GM21529 (cell line): ENCODE measurements at regions not wholly inside any gene's neighbourhood (a gene's known extent, or its start where the extent isn't known, plus 50 kb on each side); places are given as distances from the start of the nearest gene placed in this dataset.

Source experiments
- ATAC-seq: cut with Tn5 transposase; IDR thresholded peaks from one replicate; pipeline ENCODE4 v1.9.1; 2021; ENCODE audit not compliant: unreplicated experiment

DNA sequence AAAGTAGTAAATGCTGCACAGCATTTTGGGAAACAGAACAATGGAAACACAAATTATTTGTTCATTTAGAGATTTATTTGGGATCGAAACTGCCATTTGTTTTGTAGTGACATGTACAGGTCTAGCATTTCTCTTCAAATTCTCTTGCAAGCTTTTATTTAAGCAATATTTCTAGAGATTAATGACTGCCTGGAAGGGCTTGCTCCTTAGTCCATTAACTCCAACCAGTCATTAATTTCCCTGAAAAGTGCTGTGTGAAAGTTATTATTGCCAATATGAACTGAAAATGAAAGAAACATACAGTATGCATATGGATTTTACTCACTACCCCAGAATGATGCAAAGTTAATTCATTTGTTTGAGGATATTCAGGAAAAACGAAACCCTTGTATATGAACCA is 1349.6 kb upstream of the FLRT2 start:
- no peak for ATAC-seq

DNA sequence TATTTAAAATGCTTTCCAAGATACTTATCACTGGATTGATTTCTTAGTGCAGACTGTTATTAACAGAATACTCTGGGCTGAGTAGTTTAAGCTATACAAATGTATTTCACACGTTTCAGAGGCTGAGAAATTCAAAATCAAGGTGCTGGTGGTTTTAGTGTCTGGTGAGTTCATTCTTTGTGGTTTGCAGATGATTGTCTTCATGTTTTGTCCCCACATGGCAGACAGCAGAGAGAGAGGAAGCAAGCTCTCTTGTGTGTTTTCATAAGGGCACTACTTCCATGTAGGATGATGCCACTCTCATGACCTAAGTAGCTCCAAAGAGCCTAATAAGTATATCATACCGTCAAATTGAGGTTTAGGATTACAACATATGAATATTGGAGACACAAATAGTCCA is 1348.9 kb upstream of the FLRT2 start:
- no peak for ATAC-seq

DNA sequence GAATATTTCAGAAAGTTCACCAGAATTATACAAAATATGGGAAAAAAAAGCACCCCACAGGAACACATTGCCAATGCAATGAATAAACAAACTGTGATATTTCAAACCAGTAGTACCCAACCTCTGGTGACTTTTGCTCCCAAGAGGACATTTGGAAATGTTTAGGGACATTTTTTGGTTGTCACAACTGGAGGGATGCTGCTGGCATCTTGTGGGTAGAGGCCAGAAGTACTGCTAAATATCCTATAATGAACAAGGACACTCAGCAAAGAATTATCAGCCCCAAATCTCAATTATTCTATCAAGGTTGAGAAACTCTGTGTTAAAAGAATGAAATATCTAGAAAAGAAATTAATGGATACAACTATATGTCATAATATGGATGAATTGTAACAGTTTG is 1334.4 kb upstream of the FLRT2 start:
- ATAC-seq = no peak

DNA sequence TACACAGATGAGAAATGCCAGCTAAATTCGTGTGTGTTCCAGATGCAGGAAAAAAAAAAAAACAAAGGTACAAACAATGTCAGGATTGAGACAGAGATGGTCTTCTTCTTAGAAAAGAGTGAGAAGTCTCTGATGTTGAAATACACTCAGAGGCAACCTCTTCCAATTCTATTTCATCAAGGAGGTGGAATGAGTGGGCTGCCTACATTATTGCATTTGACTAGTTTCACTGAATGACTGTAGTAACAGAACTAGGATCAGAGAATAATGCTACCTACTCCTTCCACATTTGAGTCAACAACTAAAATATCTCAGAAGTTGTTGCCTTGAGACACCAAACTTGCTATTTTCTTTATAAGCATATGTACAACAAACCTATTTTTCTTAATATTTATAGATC is 1332.2 kb upstream of the FLRT2 start:
- no peak for ATAC-seq

DNA sequence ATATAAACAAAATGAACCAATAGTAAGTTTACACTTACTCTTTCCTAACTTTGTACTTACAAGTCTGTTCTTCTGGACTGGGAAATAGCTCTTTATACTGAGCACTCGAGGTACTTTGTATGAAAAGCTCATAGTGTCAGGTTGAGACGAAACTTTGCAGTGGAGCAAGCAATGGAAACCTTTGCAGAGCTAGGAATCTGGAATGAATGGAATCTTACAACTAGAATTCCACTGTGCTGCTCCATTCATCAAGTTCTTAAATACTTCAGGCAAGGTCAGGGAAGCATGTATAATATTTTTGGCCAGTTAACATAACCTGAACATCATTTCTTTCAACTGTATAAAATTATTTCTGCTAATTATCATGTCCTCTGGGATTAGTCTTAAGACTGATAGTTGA is 1327.5 kb upstream of the FLRT2 start:
- no peak for ATAC-seq

DNA sequence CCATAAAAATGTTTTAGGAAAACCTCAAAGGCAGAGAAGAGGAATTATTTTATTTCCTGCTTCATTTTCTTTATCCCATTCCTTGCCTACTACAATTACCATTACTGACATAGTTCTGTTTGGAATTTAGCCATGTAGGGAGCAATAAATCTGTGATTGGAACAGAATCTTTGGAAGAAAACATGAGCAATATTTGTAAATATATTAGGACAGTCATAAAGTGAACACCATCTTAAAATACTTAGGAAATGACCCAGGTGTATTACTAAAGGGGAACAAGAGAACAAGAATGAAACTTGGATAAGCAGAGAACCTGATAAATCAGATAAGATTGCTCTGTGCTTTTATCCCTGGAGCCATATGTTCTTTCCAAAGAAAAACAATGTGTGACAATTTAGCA is 1326.0 kb upstream of the FLRT2 start:
- ATAC-seq = no peak

DNA sequence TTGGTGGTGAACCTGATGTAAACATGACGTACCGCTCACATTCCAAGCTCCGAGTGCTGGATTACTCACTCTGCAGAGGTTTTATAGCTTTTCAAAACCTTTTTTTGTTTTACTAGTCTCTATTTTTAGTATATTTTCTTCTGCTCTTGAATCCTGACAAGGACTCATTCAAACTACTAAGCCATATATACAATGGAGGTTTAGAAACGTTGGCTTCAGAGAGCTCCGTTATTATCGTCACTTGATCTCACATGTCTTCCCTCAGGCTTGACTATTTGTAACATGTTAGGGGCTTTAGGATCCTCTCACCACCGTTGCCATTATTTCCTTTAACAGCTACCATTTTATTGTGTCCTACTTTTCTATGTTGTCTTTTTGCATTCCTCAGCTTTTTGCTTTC is 1321.5 kb upstream of the FLRT2 start:
- no peak for ATAC-seq

DNA sequence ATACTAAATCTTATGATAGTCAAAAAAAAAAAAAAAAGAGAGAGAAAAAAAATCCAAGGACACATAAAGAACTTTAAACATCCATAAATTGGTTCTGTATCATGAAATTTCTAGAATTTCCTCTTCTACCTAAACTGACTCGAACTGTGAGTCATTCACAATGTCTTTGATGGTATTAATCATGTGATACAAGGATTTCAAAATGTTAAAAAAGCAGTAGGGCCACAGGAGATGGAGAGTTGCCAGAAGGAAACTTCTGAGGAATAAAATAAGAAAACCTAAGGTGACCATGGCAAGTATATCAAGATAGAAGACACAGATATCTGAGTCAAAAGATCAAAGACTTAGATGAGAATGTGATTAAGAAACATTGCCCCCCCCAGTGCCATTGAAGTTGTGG is 1320.9 kb upstream of the FLRT2 start:
- no peak for ATAC-seq

DNA sequence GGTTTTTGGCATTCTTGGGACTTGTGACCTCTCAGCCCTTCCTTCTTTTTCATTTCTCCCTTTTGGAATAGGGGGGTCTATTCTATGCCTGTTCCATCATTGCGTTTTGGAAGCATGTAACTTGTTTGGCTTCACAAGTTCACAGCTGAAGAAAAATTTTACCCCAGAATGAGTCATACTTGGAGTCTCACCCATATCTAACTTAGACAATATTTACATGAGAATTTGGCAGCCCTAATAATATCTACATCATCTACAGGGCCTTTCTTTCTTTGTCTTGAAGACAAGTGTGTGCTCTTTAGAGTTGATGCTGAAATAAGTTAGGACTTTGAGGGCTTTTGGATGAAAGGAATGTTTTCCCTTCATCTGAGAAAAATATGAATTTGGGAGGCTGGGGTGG is 1312.9 kb upstream of the FLRT2 start:
- ATAC-seq = no peak

DNA sequence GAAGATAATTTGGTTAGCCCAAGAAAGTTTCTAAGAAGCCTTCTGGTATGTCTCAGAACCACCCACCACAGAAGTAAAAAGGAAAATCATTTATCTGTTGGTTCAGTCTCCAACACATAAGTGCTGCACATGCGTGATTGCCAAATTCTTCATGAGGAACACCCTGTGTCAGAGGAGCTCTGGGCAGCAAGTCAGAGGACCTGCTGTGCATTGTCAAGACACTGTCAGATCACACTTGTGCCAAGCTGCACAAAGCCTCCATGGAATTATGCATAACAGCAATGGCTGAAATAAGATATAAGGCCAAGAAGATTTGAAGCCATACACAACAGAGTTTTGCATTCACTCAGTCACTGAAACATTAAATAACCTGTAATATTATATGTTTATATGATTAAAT is 1304.7 kb upstream of the FLRT2 start:
- no peak for ATAC-seq

DNA sequence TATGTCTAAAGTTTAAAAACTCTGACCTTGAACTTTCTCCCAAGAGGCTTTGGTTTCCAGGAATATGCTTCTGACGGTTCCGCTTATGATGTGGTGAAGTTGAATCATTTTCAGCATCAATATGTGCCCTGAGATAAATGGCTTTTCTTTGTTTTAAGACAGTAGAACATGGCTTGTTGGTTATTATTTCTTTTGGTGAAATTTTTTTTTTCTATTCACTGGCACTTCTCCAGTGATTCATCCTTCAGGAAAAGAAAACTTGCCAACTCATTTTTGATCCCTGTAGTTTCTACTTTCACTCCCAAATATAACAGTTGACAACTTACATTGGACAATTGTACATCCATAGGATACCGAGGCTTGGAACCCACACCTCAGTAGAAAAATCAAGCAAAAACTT is 1301.2 kb upstream of the FLRT2 start:
- ATAC-seq = no peak

DNA sequence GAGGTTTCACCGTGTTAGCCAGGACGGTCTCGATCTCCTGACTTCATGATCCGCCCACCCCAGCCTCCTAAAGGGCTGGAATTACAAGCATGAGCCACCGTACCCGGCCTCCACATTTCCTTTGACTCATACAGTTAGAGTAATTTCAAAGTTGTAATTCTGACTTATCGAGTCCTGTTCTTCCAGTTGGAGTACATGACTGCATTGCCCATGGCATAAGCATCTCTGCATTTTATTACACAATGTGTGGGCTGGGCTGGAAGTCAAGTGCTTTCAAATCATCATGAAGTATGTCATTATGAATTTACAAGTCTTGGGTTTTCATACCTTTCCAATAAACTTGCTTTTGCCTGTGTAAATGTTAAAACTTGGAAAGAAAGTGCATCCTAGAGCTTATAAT is 1295.7 kb upstream of the FLRT2 start:
- ATAC-seq = no peak

DNA sequence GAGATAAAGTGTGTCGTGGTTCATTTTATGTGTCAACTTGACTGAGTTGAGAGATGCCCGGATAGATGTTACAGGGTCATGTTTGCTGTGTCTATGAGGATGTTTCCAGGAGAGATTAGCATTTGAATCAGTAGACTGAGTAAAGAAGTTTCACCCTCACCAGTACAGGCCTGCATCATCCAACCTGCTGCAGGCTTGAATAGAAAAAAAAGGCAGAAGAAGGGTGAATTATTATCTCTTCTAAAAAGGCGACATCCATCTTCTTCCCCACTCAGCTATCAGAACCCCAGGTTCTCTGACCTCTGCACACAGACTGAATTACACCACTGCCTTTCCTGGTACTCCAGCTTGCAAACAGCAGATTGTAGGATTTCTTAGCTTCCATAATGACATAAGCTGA is 1293.7 kb upstream of the FLRT2 start:
- no peak for ATAC-seq

DNA sequence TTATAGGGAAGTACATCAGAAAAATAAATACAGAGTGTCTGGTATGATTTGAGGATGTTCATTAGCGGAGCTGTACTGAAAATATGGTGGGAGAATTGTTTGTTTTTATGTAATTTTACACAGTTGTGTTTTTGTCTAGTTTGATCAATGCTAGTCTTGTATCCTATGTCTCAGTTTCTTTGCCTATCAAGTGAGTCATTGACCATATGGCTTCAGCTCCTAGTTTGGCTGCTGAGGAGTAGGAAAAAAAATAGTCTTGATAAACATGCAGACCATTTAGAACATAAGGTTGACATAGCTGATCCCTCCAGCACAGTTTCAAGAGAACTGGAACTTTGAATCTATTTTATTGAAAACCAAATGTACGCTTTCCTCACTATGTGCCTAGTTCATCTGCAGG is 1292.1 kb upstream of the FLRT2 start:
- no peak for ATAC-seq

DNA sequence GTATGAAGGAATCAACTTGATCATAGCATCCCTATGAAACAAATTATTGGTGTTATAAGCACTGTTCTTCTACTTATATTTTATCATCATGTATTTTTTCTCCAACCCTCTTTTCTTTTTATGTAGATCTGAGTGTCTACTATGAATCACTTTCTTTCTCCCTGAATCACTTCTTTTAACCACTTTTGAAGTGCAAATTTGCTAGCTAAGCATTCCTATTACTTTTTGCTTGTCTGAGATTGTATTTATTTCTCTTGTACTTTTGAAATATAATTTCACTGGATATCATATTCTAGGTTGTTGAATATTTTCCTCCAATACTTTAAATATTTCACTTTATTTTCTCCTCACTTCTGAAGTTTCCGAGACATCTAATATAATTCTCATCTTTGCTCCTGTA is 1282.3 kb upstream of the FLRT2 start:
- no peak for ATAC-seq

DNA sequence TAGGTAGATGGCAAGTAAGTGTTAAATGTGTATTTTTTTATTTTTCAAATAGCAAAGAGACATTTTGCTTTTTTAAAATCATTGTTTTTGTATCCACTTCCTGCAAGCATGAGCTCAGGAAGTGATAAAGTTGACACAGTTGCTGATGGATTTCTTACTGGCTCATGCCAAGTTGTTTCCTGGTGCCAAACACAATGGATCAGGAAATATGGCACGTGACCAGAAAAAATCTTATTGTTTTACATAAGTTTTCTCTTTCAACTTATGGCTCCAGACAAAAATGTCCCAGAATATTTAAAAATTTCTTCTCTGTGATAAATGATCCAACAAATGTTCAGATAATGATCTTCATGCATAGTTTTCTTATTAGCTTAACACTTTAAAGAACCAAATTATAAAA is 1279.1 kb upstream of the FLRT2 start:
- ATAC-seq = no peak

DNA sequence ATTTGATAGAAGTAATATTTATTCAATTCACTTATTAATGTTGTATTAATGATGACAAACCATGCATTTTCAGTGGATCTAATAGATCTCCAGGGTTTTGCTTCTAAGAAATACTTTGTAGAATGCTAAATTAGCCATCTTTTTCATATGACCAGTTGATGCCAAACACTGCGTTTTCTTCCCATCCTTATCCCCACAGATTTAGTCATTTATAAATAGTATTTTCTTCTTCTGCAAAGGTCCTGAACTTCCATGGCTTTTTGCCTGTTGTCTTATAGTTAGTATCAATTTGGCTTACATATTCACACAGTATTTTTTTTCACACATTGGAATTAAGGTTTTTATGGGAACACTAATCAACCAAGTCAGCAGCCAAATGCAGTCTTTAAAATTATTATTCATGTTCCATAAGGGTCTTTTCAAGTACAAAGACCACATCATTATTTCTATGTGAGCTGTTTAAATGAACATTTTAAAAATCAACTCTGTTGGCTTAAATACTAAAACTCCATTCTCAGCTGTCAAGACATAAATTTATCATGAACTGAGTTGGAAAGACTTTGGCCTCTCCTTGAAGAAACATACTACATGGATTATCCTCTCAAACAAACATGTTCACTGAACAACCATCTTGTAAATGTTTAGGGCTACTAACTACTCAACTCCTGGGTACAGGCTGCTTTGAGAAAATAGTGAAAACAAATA is 1278.4 kb upstream of the FLRT2 start:
- ATAC-seq = no peak

DNA sequence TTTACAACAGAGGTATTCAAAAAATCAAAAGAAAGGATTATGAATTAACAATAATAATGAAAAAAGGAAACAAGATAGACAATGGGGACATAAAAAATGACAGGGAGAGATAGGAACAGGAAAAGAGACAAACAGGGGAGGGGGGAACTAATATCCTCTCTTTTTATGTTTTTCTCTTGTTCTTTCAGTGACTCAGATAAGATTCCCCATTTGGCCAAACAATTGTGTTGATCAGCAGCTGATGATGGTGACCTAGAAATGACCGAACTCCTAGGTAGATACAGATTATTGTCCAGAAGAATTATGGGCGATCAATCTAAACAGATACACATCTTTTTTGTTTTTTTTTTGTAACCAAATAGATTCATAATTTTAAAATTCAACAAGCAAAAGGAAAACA is 1277.2 kb upstream of the FLRT2 start:
- no peak for ATAC-seq

DNA sequence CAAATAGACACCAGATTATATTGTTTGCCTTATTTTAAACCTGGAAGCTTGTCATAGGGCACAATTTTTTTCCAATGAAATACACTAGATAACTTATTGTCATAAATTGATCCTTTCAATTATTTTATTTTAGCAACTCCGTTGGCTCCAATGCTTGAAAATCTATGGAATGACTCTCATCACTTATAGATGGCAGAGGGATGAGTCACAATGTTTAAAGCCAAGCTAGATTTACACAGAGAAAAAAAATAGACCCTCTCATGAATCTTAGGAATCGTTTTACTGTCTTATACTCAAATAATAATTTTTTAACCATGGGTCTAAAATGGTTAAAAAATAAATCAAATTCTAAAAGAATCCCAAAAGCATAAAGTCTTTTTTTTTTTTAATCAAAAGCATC is 1276.6 kb upstream of the FLRT2 start:
- no peak for ATAC-seq

DNA sequence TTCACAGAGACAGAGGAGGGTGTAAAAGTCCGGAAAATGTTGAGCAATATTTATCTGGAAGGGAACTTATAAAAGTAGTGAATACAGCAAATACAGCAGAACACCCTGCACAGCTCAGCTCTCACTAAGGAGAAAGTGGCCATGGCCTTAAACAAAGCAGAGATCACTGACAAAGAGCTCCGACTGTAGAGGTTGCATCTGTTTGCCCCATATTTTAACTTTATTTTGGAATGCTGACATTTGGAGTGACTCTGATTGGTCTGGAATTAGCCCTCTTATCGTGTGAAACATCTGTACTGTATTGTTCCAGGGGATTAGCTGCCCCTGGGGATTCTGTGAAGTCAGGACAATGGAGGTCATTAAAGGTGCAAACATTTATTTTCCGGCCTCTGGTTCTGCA is 1275.7 kb upstream of the FLRT2 start:
- no peak for ATAC-seq

DNA sequence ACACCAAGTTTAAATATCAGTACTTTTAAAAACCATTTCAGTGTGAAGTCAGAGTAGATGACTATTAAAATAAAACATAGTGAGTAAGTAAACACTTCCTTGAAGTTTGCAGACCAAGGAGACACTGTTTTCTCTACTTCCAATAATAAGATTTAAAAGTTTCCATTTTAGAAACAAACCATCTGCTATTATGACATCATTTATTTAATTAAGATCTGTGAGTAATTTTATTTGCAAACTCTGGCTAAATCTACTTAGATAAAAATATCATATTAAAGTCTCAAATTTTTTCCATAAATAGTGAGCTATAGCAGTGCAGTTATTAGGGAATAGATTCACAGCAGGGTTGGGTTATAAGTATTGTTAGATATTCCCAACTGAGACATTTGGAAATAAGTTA is 1267.0 kb upstream of the FLRT2 start:
- no peak for ATAC-seq

DNA sequence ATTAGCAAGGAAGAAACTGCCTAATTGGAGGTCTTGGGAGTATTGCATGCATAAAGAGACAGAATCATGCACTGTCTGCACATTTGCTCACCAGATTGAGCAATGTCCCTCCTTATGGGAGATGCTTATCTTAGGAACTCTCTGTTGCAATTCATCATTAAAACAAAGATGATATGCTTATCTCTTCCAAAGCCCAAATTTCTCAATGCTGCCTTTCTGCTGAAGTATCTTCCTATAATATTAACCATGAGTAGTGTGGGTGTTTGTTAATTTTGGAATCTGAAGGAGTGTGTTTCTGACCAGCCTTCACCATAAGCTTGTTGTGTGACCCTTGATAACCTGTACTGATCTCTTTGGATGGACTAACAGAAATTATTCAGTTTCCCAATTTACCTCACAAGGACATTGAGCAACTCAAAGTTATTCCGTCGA is 1257.6 kb upstream of the FLRT2 start:
- no peak for ATAC-seq

DNA sequence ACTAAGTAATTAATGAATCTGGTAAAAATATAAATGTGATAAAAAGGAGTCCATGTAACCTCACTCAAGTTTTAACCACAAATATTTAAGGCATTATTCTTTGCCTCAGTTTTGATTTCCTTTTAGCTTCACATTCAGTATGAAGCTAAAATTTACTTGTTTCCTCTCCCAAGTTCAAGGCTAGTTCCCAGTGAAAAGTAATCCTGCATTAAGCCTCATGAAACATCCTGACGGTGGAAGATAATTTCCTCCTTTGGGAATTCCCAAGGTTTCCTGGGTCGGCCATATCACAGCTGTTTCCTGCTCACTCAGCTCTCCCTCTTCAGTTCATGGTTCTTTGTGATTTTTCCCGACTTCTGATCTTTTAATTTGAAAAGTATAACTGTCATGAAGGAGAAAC is 1256.8 kb upstream of the FLRT2 start:
- no peak for ATAC-seq

DNA sequence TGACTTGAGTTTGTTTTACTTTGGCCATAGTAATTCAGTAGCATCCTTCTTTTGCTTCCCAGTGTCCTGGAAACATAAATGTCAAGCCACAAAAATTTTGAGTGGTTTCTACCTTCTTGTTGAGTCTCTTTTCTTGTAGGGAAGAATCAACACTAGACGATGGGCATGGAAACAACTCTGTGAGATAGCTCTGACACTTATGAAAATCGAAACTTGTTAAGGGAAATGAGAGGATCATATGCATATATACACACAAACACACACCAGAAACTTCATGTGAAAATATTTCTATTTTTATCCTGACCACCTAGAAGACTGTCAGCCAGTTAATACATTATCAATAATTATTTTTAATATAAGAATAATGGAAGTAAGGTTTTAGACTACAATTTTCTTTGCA is 1247.3 kb upstream of the FLRT2 start:
- ATAC-seq = no peak
